ENCODE measurements at regions not wholly inside any gene's neighbourhood (a gene's known extent, or its start where the extent isn't known, plus 50 kb on each side); places are given as distances from the start of the nearest gene placed in this dataset.

- TF ChIP-seq GATA2 (IDR thresholded peaks at IDR 0.05; ENCODE audit: low read depth, low read length), result no peak
- no peak for TF ChIP-seq GATA3 (IDR thresholded peaks at IDR 0.05; ENCODE audit: low read depth, low read length)
These were observed 204.7 kb downstream of the SPRY1 start for GRCh38 chr4:123600987-123601904.

GRCh38 chr4:123602007-123602406 is 205.4 kb downstream of the SPRY1 start:
- TF ChIP-seq GATA3 (IDR thresholded peaks at IDR 0.05; ENCODE audit: low read depth, low read length) (no peak), GATA2 (IDR thresholded peaks at IDR 0.05; ENCODE audit: low read depth, low read length) (no peak)

GRCh38 chr4:123603165-123603564 is 206.6 kb downstream of the SPRY1 start:
- TF ChIP-seq GATA3 (IDR thresholded peaks at IDR 0.05; ENCODE audit: low read depth, low read length), result no peak
- no peak for TF ChIP-seq GATA2 (IDR thresholded peaks at IDR 0.05; ENCODE audit: low read depth, low read length)

- no peak for TF ChIP-seq GATA3 (IDR thresholded peaks at IDR 0.05; ENCODE audit: low read depth, low read length)
- TF ChIP-seq GATA2 (IDR thresholded peaks at IDR 0.05; ENCODE audit: low read depth, low read length), result no peak
These were observed 209.7 kb downstream of the SPRY1 start for GRCh38 chr4:123606336-123606735.

GRCh38 chr4:123606946-123607542 is 210.4 kb downstream of the SPRY1 start:
- TF ChIP-seq GATA2 (IDR thresholded peaks at IDR 0.05; ENCODE audit: low read depth, low read length) (no peak), GATA3 (IDR thresholded peaks at IDR 0.05; ENCODE audit: low read depth, low read length) (no peak)

- no peak for TF ChIP-seq GATA3 (IDR thresholded peaks at IDR 0.05; ENCODE audit: low read depth, low read length)
- TF ChIP-seq GATA2 (IDR thresholded peaks at IDR 0.05; ENCODE audit: low read depth, low read length), result no peak
These were observed 213.2 kb downstream of the SPRY1 start for GRCh38 chr4:123609829-123610228.

- TF ChIP-seq GATA2 (IDR thresholded peaks at IDR 0.05; ENCODE audit: low read depth, low read length), result no peak
- TF ChIP-seq GATA3 (IDR thresholded peaks at IDR 0.05; ENCODE audit: low read depth, low read length), result no peak
These were observed 217.2 kb downstream of the SPRY1 start for GRCh38 chr4:123613586-123614344.

- TF ChIP-seq GATA3 (IDR thresholded peaks at IDR 0.05; ENCODE audit: low read depth, low read length) (no peak), GATA2 (IDR thresholded peaks at IDR 0.05; ENCODE audit: low read depth, low read length) (no peak)
These were observed 219.3 kb downstream of the SPRY1 start for GRCh38 chr4:123615901-123616300.

- TF ChIP-seq GATA2 (IDR thresholded peaks at IDR 0.05; ENCODE audit: low read depth, low read length), result no peak
- TF ChIP-seq GATA3 (IDR thresholded peaks at IDR 0.05; ENCODE audit: low read depth, low read length), result no peak
These were observed 220.4 kb downstream of the SPRY1 start for GRCh38 chr4:123616951-123617461.

- TF ChIP-seq GATA2 (IDR thresholded peaks at IDR 0.05; ENCODE audit: low read depth, low read length), result no peak
- no peak for TF ChIP-seq GATA3 (IDR thresholded peaks at IDR 0.05; ENCODE audit: low read depth, low read length)
These were observed 221.2 kb downstream of the SPRY1 start for GRCh38 chr4:123617791-123618190.

GRCh38 chr4:123618606-123619005 is 222.0 kb downstream of the SPRY1 start:
- TF ChIP-seq GATA2 (IDR thresholded peaks at IDR 0.05; ENCODE audit: low read depth, low read length) (no peak), GATA3 (IDR thresholded peaks at IDR 0.05; ENCODE audit: low read depth, low read length) (no peak)

GRCh38 chr4:123619326-123619725 is 222.7 kb downstream of the SPRY1 start:
- TF ChIP-seq GATA2 (IDR thresholded peaks at IDR 0.05; ENCODE audit: low read depth, low read length), result no peak

- TF ChIP-seq GATA3 (IDR thresholded peaks at IDR 0.05; ENCODE audit: low read depth, low read length) (no peak), GATA2 (IDR thresholded peaks at IDR 0.05; ENCODE audit: low read depth, low read length) (no peak)
These were observed 223.3 kb downstream of the SPRY1 start for GRCh38 chr4:123619895-123620294.

GRCh38 chr4:123621072-123621705 is 224.6 kb downstream of the SPRY1 start:
- no peak for TF ChIP-seq GATA2 (IDR thresholded peaks at IDR 0.05; ENCODE audit: low read depth, low read length)
- no peak for TF ChIP-seq GATA3 (IDR thresholded peaks at IDR 0.05; ENCODE audit: low read depth, low read length)

Data from SH-SY5Y (cell line).